ENCODE measurements at regions not wholly inside any gene's neighbourhood (a gene's known extent, or its start where the extent isn't known, plus 50 kb on each side); places are given as distances from the start of the nearest gene placed in this dataset.

- Histone ChIP-seq H3K4me3 (ENCODE audit: low read depth, low read length) (no peak overlapping the region), H2AFZ (no peak overlapping the region), H3K4me2 (ENCODE audit: low read length) (no peak overlapping the region), H3K27me3 (ENCODE audit: control insufficient read depth, insufficient read depth, low read length) (no peaks in the 10 kb centered on the region), H3K36me3 (ENCODE audit: control insufficient read depth, insufficient read depth, low read length) (no peaks in the 10 kb centered on the region), H3K79me2 (no peaks in the 10 kb centered on the region), H3K9me3 (ENCODE audit: control insufficient read depth, low read length) (no peaks in the 10 kb centered on the region), H3K9ac (no peak overlapping the region), H3K27ac (no peak overlapping the region), H3K4me1 (no peaks in the 10 kb centered on the region)
- TF ChIP-seq CTCF (IDR thresholded peaks at IDR 0.05), result no peak
These were observed 851.6 kb upstream of the MGAT4C start for GRCh38 chr12:87107766-87108165.

GRCh38 chr12:87107270-87107669 lies 851.1 kb upstream of the MGAT4C start:
- H3K79me2 ChIP-seq, result no peaks in the 10 kb centered on the region
- H3K4me2 ChIP-seq (ENCODE audit: low read length), result no peak overlapping the region
- H3K27ac ChIP-seq, result no peak overlapping the region
- no peak overlapping the region for H3K9ac ChIP-seq
- no peak overlapping the region for H3K4me3 ChIP-seq (ENCODE audit: low read depth, low read length)
- no peaks in the 10 kb centered on the region for H3K36me3 ChIP-seq (ENCODE audit: control insufficient read depth, insufficient read depth, low read length)
- H3K4me1 ChIP-seq, result no peaks in the 10 kb centered on the region
- H2AFZ ChIP-seq, result no peak overlapping the region
- no peaks in the 10 kb centered on the region for H3K27me3 ChIP-seq (ENCODE audit: control insufficient read depth, insufficient read depth, low read length)
- H3K9me3 ChIP-seq (ENCODE audit: control insufficient read depth, low read length), result no peaks in the 10 kb centered on the region
- TF ChIP-seq CTCF (IDR thresholded peaks at IDR 0.05), result no peak

GRCh38 chr12:87096082-87096585 lies 839.9 kb upstream of the MGAT4C start:
- Histone ChIP-seq H3K36me3 (ENCODE audit: control insufficient read depth, insufficient read depth, low read length) (no peaks in the 10 kb centered on the region), H3K9ac (no peak overlapping the region), H3K27ac (no peak overlapping the region), H3K9me3 (ENCODE audit: control insufficient read depth, low read length) (no peaks in the 10 kb centered on the region), H3K4me3 (ENCODE audit: low read depth, low read length) (no peak overlapping the region), H3K79me2 (no peaks in the 10 kb centered on the region), H3K4me1 (no peaks in the 10 kb centered on the region), H3K27me3 (ENCODE audit: control insufficient read depth, insufficient read depth, low read length) (no peaks in the 10 kb centered on the region), H3K4me2 (ENCODE audit: low read length) (no peak overlapping the region), H2AFZ (no peak overlapping the region)
- TF ChIP-seq CTCF (IDR thresholded peaks at IDR 0.05), result no peak

GRCh38 chr12:87094356-87094755 lies 838.2 kb upstream of the MGAT4C start:
- Histone ChIP-seq H3K27ac (no peak overlapping the region), H3K9me3 (ENCODE audit: control insufficient read depth, low read length) (no peaks in the 10 kb centered on the region), H3K36me3 (ENCODE audit: control insufficient read depth, insufficient read depth, low read length) (no peaks in the 10 kb centered on the region), H3K27me3 (ENCODE audit: control insufficient read depth, insufficient read depth, low read length) (no peaks in the 10 kb centered on the region), H3K79me2 (no peaks in the 10 kb centered on the region), H3K4me2 (ENCODE audit: low read length) (no peak overlapping the region), H3K4me3 (ENCODE audit: low read depth, low read length) (no peak overlapping the region), H3K4me1 (no peaks in the 10 kb centered on the region), H3K9ac (no peak overlapping the region), H2AFZ (no peak overlapping the region)
- TF ChIP-seq CTCF (IDR thresholded peaks at IDR 0.05), result no peak

- no peaks in the 10 kb centered on the region for H3K9me3 ChIP-seq (ENCODE audit: control insufficient read depth, low read length)
- H3K79me2 ChIP-seq, result no peaks in the 10 kb centered on the region
- no peak for TF ChIP-seq CTCF (IDR thresholded peaks at IDR 0.05)
- H2AFZ ChIP-seq, result no peak overlapping the region
- no peaks in the 10 kb centered on the region for H3K4me1 ChIP-seq
- no peaks in the 10 kb centered on the region for H3K27me3 ChIP-seq (ENCODE audit: control insufficient read depth, insufficient read depth, low read length)
- no peak overlapping the region for H3K27ac ChIP-seq
- no peak overlapping the region for H3K4me2 ChIP-seq (ENCODE audit: low read length)
- no peak overlapping the region for H3K9ac ChIP-seq
- H3K36me3 ChIP-seq (ENCODE audit: control insufficient read depth, insufficient read depth, low read length), result no peaks in the 10 kb centered on the region
- H3K4me3 ChIP-seq (ENCODE audit: low read depth, low read length), result no peak overlapping the region
These were observed 836.2 kb upstream of the MGAT4C start for GRCh38 chr12:87092421-87092820.

All from parathyroid adenoma (tissue), 2 donors.